ENCODE measurements at regions not wholly inside any gene's neighbourhood (a gene's known extent, or its start where the extent isn't known, plus 50 kb on each side); places are given as distances from the start of the nearest gene placed in this dataset.
"Not testable (repeated sequence)": the region's sequence is repeated elsewhere in the genome, so short reads cannot be mapped to it uniquely, and the experiment has no call there.

DNA sequence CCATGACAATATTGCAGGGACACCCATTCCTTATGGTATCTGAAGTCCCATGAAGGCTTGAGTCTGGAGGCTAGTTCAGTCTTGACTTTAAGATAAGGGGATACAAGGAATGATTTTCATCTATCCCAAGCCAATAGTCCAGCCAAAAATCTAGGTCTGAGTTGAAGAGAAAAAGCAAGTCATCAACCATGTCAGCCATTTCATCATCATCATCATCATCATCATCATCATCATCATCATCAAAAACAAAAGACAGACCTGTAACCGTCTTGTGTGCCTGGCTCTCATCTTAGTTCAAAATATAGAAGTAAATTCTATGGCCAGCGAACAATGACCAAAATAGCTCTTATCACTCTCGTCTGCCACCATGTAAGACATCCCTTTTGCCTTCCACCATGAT lies 59.5 kb upstream of the FAM90A26 start:
- not testable (repeated sequence) for H3K4me3 ChIP-seq (ENCODE audit: low read length); DNase-seq (ENCODE audit: low read depth)

DNA sequence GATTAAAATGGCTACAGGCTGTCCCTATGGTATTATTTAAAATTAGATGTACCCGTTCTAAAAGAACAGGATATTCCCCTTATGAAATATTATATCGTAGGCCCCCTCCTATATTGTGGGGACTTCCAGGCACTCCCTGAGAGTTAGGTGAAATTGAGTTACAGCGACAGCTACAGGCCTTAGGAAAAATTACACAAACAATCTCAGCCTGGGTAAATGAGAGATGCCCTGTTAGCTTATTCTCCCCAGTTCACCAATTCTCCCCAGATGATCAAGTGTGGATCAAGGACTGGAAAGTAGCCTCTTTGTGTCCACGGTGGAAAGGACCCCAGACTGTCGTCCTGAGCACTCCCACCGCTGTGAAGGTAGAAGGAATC lies 67.1 kb upstream of the FAM90A26 start:
- H3K4me3 ChIP-seq (ENCODE audit: low read length); DNase-seq (ENCODE audit: low read depth): not testable (repeated sequence)

DNA sequence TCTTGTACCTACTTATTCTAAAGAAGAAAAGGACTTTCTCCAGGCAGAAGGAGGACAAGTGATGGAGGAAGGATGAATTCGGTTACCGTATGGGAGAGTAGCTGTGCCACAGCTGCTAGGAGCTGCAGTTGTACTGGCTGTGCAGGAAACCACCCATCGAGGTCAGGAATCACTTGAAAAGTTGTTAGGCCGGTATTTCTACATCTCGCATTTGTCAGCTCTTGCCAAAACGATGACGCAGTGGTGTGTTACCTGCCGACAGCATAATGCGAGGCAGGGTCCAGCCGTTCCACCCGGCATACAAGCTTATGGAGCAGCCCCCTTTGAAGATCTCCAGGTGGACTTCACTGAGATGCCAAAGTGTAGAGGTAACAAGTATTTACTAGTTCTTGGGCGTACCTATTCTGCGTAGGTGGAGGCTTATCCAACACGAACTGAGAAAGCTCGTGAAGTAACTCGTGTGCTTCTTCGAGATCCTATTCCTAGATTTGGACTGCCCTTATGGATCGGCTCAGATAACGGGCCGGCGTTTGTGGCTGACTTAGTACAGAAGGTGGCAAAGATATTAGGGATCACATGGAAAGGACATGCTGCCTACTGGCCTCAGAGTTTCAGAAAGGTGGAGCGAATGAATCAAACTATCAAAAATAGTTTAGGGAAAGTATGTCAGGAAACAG lies 67.6 kb upstream of the FAM90A26 start:
- DNase-seq (ENCODE audit: low read depth); H3K4me3 ChIP-seq (ENCODE audit: low read length): not testable (repeated sequence)

GRCh38 chr4:9096330-9096729 lies 73.9 kb upstream of the FAM90A26 start:
- DNase-seq (ENCODE audit: low read depth) = not testable (repeated sequence)

DNA sequence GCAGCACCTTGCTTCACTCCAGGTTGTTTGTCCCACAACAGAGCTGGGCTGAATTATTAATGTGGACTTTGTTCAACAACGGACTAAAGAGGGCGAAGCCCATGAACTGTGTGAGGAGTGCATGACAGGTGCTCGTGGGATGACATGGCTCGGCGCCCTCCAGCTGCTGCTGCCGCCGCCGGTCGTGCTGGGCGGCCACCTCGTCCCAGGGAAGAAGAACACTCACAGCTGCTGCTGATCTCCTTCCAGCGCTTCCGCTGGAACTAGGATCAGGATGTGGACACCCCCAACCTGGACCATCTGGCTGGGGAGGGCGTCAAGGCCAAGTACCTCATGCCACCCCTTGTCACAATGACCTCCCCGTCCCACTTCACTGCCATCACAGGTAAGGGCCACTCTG lies 91.4 kb upstream of the FAM90A26 start:
- not testable (repeated sequence) for DNase-seq (ENCODE audit: low read depth)

More at GRCh38 chr4:9096330-9096729, 73.9 kb upstream of the FAM90A26 start:
- H3K4me3 ChIP-seq (ENCODE audit: low read length) = not testable (repeated sequence)

GRCh38 chr4:9076974-9077373 lies 93.2 kb upstream of the FAM90A26 start:
- H3K4me3 ChIP-seq (ENCODE audit: low read length) = not testable (repeated sequence)

More for the DNA sequence above, 91.4 kb upstream of the FAM90A26 start:
- H3K4me3 ChIP-seq (ENCODE audit: low read length) = not testable (repeated sequence)

DNA sequence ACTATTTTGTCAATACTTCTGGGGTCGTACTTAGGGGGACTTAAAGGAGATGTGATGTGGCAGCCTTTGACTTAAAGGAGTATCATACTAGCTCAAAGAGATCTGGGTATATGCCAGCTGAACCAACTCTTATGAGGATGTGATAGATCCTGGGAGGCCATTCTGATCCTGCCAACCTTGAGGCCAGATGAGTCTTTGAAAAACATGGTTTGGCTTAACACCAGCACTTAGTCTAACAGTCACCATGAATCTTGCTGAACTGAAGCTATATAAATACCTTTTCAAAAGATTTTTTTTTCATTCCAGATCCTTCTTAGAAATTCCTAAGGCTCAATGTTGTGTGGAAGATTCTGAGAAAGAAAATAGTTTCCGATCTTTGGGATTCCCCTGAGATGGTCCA lies 93.7 kb upstream of the FAM90A26 start:
- not testable (repeated sequence) for DNase-seq (ENCODE audit: low read depth); H3K4me3 ChIP-seq (ENCODE audit: low read length)

More at GRCh38 chr4:9076974-9077373, 93.2 kb upstream of the FAM90A26 start:
- DNase-seq (ENCODE audit: low read depth) = not testable (repeated sequence)

GRCh38 chr4:9073371-9073770 lies 96.8 kb upstream of the FAM90A26 start:
- not testable (repeated sequence) for H3K4me3 ChIP-seq (ENCODE audit: low read length); DNase-seq (ENCODE audit: low read depth)

DNA sequence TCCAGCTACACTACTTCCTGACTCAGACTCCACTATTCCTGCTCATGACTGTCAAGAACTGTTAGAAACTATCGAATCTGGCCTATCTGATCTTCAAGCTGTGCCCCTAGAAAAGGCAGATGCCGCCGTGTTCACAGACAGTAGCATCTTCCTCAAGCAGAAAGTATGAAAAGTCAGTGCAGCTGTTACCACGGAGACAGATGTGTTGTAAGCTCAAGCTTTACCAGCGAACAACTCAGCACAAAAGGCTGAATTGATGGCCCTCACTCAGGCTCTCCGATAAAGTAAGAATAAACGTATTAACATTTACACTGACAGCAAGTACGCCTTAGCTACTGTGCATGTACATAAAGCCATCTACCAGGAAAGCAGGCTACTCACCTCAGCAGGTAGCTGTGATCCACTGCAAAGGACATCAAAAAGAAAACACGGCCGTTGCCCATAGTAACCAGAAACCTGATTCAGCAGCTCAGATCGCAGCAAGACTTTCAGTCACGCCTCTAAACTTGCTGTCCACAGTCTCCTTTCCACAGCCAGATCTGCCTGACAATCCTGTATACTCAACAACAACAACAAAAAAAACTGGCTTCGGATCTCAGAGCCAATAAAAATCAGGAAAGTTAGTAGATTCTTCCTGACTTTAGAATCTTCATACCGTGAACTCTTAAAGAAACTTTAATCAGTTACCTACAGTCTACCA lies 97.5 kb upstream of the FAM90A26 start:
- not testable (repeated sequence) for DNase-seq (ENCODE audit: low read depth); H3K4me3 ChIP-seq (ENCODE audit: low read length)

GRCh38 chr4:9067923-9068322 lies 102.3 kb upstream of the FAM90A26 start:
- not testable (repeated sequence) for DNase-seq (ENCODE audit: low read depth); H3K4me3 ChIP-seq (ENCODE audit: low read length)

DNA sequence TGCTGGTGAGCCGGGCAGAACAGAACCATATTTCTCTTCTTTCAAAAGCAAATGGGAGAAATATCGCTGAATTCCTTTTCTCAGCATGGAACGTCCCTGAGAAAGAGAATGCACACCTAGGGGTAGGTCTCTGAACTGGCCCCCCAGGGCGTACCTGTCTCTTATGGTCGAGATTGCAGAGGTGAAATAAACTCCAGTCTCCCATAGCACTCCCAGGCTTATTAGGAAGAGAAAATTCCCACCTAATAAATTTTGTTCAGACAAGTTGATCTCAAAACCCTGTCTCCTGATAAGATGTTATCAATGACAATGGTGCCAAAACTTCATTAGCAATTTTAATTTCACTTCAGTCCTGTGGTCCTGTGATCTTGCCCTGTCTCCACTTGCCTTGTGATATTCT lies 106.6 kb upstream of the FAM90A26 start:
- DNase-seq (ENCODE audit: low read depth); H3K4me3 ChIP-seq (ENCODE audit: low read length): not testable (repeated sequence)

DNA sequence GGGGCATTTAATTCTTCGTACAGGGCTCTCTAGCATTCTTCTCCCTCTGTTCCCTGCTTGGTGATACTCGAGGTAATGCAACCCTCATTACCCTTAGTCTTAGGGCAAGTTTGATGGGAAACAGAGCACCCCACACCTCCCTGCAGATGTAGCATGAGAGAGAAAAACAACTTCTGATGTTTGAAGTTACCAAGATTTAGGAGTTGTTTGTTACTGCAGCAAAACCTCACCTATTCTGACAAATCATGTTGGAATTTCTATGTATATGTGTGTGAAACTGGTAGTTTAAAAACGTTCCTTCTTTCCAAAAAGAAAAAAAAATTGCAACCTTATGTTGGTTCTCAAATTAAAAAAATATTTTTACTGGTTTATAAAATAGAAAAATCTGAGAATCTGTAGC lies 145.3 kb upstream of the FAM90A26 start:
- not testable (repeated sequence) for H3K4me3 ChIP-seq (ENCODE audit: low read length); DNase-seq (ENCODE audit: low read depth)

DNA sequence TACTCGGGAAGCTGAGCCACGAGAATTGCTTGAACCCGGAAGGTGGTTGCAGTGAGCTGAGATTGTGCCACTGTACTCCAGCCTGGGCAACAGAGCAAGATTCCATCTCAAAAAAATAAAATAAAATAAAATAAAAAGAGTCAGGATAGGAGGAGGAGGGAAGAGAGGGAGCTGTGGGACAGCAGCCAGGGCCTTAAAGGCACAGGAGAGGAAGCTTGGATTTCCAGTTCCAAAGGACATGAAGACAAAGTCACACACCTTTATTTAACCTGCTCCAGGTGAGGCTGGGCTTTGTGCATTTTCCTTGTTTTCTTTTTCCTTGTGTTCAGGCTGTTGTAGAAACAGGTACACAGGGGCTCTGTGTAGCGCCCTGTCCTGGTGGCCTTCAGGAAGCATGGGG lies 138.2 kb upstream of the HMX1 start:
- H3K4me3 ChIP-seq (ENCODE audit: low read length); DNase-seq (ENCODE audit: low read depth): not testable (repeated sequence)

DNA sequence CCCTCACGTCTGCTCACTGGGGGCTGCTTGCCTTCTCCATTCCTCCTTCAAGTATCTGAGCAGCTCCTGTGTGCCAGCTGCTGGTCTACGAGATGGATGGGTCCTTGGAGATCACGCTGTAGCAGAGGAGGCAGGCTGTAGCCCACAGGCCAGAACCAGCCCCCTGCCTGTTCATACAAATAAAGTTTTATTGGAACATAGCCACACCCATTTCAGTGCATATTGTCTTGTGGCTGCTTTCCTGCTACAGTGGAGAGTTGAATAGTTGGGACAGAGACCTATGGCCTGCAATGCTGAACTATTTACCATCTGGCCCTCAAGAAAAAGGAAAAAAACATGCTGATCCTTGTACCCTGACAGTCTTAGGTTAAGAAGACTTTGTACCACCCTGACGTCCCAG lies 136.8 kb upstream of the HMX1 start:
- H3K4me3 ChIP-seq (ENCODE audit: low read length); DNase-seq (ENCODE audit: low read depth): not testable (repeated sequence)

DNA sequence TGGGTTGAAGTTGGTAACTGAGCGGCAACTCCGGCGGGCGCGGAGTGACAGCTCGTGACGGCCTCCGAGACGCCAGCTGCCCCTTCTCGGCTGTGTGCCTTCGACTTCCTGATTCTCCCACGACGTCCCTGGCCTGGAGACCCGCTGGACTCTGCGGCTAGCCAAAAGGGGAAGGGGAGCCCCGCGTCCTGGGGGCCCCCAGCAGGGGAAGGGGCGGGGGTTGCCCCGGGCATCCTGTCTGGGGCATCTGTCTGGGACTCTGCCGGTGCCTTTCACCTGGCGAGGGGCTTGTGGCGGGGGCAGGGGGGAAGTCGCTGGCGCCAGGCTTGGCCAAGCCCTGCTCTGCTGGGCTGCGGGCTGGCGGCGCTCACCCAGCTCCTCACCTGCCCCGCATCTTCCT lies 129.5 kb upstream of the HMX1 start:
- H3K4me3 ChIP-seq (ENCODE audit: low read length); DNase-seq (ENCODE audit: low read depth): not testable (repeated sequence)

DNA sequence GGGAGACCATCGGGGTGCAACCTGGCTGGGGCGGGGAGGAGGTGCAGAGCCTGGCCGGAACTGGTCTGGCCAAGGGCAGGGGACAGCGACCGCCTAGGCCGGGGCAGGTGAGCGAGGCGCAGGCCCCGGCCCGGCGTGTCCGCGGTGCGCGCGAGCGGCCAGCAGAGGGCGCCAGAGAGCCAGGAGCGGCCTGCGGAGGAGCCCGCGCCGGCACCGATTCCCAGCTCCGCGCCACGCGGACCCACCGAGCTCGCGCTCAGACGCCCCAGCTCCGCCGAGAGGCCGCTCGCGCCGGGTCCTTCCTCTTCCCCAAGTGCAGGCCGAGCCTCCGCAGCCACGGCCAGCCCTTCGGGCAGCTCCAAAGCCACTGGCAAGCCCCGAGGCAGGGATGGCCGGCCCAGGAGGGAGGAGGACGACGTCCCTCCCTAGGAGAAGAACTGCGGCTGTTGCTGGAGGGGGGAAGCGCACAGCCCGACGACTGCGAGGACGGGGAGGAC lies 128.9 kb upstream of the HMX1 start:
- not testable (repeated sequence) for H3K4me3 ChIP-seq (ENCODE audit: low read length)
- peak; percentile 20 for TF ChIP-seq CTCF (conservative IDR thresholded peaks at IDR 0.05; ENCODE audit: low read length)
- DNase-seq (ENCODE audit: low read depth) = peak; percentile 5

GRCh38 chr4:8992981-8993380 lies 121.3 kb upstream of the HMX1 start:
- H3K4me3 ChIP-seq (ENCODE audit: low read length); DNase-seq (ENCODE audit: low read depth): not testable (repeated sequence)

DNA sequence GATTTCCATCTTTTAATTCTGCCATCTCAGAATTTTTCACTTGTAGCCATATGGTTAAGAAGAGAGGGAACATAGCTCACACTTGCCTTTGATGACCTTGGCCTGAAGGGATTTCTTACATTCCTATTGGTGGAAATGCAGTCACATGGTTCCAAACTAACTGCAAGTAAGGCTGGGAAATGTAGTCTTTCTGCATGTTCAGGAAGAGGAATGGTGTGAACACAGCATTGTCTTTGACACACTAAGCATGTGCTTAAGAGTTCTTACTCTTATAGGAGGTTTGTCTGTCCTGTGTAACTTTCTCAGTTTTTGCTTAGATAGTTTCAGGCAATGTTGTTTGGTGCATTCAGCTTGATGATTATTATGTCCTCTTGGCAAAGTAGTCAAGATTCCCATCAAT lies 119.8 kb upstream of the HMX1 start:
- H3K4me3 ChIP-seq (ENCODE audit: low read length) = not testable (repeated sequence)

DNA sequence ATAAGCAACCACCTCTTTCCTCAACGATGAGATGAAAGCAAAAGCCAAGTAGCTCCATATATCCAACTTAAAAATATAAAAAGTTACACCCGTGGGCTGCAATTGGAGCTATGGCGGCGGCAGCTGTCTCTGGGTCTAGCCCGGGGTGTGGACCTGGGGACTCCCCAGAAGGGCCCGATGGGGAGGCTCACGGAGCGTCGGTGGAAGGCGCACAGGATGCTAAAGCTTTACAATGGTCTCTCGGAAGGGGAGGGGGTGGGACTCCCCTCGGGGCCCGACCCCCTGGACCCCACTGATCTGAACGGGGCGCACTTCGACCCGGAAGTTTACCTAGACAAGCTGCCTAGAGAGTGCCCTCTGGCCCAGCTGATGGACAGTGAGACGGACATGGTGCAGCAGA lies 118.7 kb upstream of the HMX1 start:
- DNase-seq (ENCODE audit: low read depth); H3K4me3 ChIP-seq (ENCODE audit: low read length): not testable (repeated sequence)

More for the DNA sequence above, 119.8 kb upstream of the HMX1 start:
- not testable (repeated sequence) for DNase-seq (ENCODE audit: low read depth)

Data from AG10803 (cell line).